ENCODE measurements at regions not wholly inside any gene's neighbourhood (a gene's known extent, or its start where the extent isn't known, plus 50 kb on each side); places are given as distances from the start of the nearest gene placed in this dataset.

GRCh38 chr3:106942051-106942450 is 435.2 kb upstream of the CCDC54 start:
- in situ Hi-C loops (cut with MboI; ENCODE audit: low sequenced_read_pairs in 4 of 4) (no loop called here), intact Hi-C loops (cut with DNase I; ENCODE audit: low total_unique reads) (no loop called here)
- H3K27ac ChIP-seq: no peak overlapping the region
- no peaks in the 10 kb centered on the region for H3K36me3 ChIP-seq
- H3K4me3 ChIP-seq: no peak overlapping the region
- no peaks in the 10 kb centered on the region for H3K9me3 ChIP-seq
- no peak for TF ChIP-seq POLR2A (IDR thresholded peaks at IDR 0.05)
- TF ChIP-seq CTCF (IDR thresholded peaks at IDR 0.05 in 4 of 5, conservative IDR thresholded peaks at IDR 0.05 in 1 of 5): no peak
- no peaks in the 10 kb centered on the region for H3K27me3 ChIP-seq
- no peak for ATAC-seq
- H3K4me1 ChIP-seq: no peaks in the 10 kb centered on the region
- DNase-seq: no peak

- H3K9me3 ChIP-seq: no peaks in the 10 kb centered on the region
- TF ChIP-seq POLR2A (IDR thresholded peaks at IDR 0.05): no peak
- TF ChIP-seq CTCF (IDR thresholded peaks at IDR 0.05 in 4 of 5, conservative IDR thresholded peaks at IDR 0.05 in 1 of 5): no peak
These were observed 434.2 kb upstream of the CCDC54 start for GRCh38 chr3:106943071-106943470.

GRCh38 chr3:106945435-106945834 is 431.8 kb upstream of the CCDC54 start:
- H3K36me3 ChIP-seq: no peaks in the 10 kb centered on the region
- in situ Hi-C loops (cut with MboI; ENCODE audit: low sequenced_read_pairs in 4 of 4) (no loop called here), intact Hi-C loops (cut with DNase I; ENCODE audit: low total_unique reads) (no loop called here)

More at GRCh38 chr3:106943071-106943470, 434.2 kb upstream of the CCDC54 start:
- DNase-seq (no peak), ATAC-seq (no peak)
- Histone ChIP-seq H3K27me3 (no peaks in the 10 kb centered on the region), H3K27ac (no peak overlapping the region), H3K4me1 (no peaks in the 10 kb centered on the region), H3K36me3 (no peaks in the 10 kb centered on the region), H3K4me3 (no peak overlapping the region)
- in situ Hi-C loops (cut with MboI; ENCODE audit: low sequenced_read_pairs in 4 of 4): no loop called here
- intact Hi-C loops (cut with DNase I; ENCODE audit: low total_unique reads): no loop called here

GRCh38 chr3:106946866-106947265 is 430.4 kb upstream of the CCDC54 start:
- no peaks in the 10 kb centered on the region for H3K9me3 ChIP-seq
- no peak for TF ChIP-seq CTCF (IDR thresholded peaks at IDR 0.05 in 4 of 5, conservative IDR thresholded peaks at IDR 0.05 in 1 of 5)
- TF ChIP-seq POLR2A (IDR thresholded peaks at IDR 0.05): no peak
- no peak for DNase-seq

More at GRCh38 chr3:106945435-106945834, 431.8 kb upstream of the CCDC54 start:
- TF ChIP-seq CTCF (IDR thresholded peaks at IDR 0.05 in 4 of 5, conservative IDR thresholded peaks at IDR 0.05 in 1 of 5) (no peak), POLR2A (IDR thresholded peaks at IDR 0.05) (no peak)
- no peaks in the 10 kb centered on the region for H3K9me3 ChIP-seq
- H3K4me3 ChIP-seq: no peak overlapping the region
- no peaks in the 10 kb centered on the region for H3K27me3 ChIP-seq
- DNase-seq (no peak), ATAC-seq (no peak)
- no peaks in the 10 kb centered on the region for H3K4me1 ChIP-seq
- H3K27ac ChIP-seq: no peak overlapping the region

GRCh38 chr3:106957029-106957428 is 420.2 kb upstream of the CCDC54 start:
- intact Hi-C loops (cut with DNase I; ENCODE audit: low total_unique reads) (no loop called here), in situ Hi-C loops (cut with MboI; ENCODE audit: low sequenced_read_pairs in 4 of 4) (no loop called here)
- Histone ChIP-seq H3K4me1 (no peaks in the 10 kb centered on the region), H3K27ac (no peak overlapping the region), H3K4me3 (no peak overlapping the region), H3K9me3 (no peaks in the 10 kb centered on the region), H3K36me3 (no peaks in the 10 kb centered on the region), H3K27me3 (no peaks in the 10 kb centered on the region)
- TF ChIP-seq CTCF (IDR thresholded peaks at IDR 0.05 in 4 of 5, conservative IDR thresholded peaks at IDR 0.05 in 1 of 5): no peak
- TF ChIP-seq POLR2A (IDR thresholded peaks at IDR 0.05): no peak
- DNase-seq (no peak), ATAC-seq (no peak)

More at GRCh38 chr3:106946866-106947265, 430.4 kb upstream of the CCDC54 start:
- H3K27me3 ChIP-seq: no peaks in the 10 kb centered on the region
- ATAC-seq: no peak
- H3K4me3 ChIP-seq: no peak overlapping the region
- no peak overlapping the region for H3K27ac ChIP-seq
- no peaks in the 10 kb centered on the region for H3K4me1 ChIP-seq
- H3K36me3 ChIP-seq: no peaks in the 10 kb centered on the region
- intact Hi-C loops (cut with DNase I; ENCODE audit: low total_unique reads) (no loop called here), in situ Hi-C loops (cut with MboI; ENCODE audit: low sequenced_read_pairs in 4 of 4) (no loop called here)
